Stimulated activated CD4-positive, alpha-beta T cell treated with anti-CD3 and anti-CD28 coated beads, Interleukin-2, amount 100 ng/mL, for 24 hours (primary cell): ENCODE measurements at regions not wholly inside any gene's neighbourhood (a gene's known extent, or its start where the extent isn't known, plus 50 kb on each side); places are given as distances from the start of the nearest gene placed in this dataset.

Source experiments
- DNase-seq, 2 donors: peaks; one replicate each; pipeline ENCODE4 v3.0.0-alpha.2; 2020

- DNase-seq = no peak
These were observed 196.6 kb downstream of the HS3ST3A1 start for GRCh38 chr17:13405080-13405479.

DNA sequence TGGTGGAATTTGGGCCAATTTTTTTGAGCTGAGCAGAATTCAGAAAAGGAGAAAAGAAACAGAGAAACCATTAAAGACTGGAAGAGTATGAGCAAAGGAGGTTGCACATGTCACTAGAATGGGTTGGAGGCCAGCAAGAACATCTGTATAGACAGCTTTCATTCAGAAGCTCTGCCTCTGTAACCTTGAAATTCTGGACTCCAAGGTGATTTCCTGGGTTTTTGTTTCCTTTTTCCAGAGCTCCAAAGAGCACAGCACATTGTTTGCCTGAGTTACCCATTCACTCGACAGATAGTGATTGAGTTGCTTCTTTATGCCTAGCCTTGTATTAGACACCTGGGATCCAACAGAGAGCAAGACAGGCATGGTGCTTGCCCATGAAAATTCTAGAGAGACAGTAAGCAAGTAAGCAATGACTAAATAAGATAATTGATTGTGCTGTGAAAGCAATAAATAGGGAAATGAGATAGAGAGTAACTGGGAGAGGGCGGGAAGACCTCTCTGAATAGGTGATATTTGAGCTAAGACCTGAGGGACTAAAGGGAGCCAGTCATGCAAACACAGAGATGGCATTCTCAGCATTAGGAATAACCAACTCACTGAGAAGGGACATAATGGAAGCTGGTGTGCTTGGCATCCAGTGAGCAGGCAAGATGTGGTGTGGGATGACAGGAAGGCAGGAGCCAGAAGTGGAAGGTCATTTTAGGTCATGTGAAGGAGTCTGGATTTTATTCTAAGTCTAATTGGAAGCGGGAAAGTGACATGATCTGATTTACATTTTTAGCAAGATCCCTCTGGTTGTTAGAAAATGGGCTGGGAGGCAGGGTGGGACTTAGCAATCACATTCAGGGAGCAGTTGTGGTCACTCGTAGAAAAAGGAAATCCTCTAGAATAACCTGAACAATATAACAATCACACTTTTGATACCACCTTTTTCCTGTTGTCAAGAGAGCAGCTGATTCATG lies 197.5 kb downstream of the HS3ST3A1 start:
- DNase-seq = no peak

DNA sequence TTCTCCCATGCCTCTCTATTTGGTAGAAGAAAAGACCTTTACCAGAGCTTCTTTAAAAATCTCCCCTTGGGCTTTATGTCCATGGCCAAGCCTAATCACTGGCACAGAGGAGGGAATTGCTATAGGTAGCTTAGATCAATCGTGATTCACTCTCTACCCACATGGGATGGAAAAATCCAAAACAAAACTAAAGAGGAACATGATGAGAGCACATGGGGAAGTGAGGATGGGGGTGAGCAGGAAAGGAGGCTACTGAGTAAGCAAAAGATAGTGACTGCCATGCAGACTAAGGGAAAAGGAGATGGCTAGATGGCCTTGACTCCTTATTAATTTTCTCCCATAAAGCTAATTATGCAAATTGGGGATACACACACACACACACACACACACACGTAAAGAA lies 201.2 kb downstream of the HS3ST3A1 start:
- no peak for DNase-seq

- DNase-seq = no peak
These were observed 202.9 kb downstream of the HS3ST3A1 start for GRCh38 chr17:13398853-13399252.

DNA sequence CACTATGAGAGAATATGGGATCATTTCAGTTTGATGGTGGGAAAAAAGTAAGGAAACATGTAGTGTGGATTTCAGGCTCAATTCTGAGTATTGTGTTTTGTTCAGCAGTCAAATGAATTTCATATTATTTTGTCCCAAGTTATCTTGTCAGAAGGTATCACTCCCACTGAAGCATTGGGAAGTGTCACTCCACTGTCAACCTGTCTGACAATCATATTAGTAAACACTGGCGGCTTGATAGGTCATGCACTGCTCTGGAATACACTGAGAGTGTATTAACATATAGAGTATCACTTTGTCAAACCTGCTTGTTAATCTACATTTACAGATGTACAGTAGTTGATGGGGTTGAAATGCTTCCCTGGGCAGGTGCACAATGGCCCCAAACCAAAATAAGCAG lies 203.6 kb downstream of the HS3ST3A1 start:
- DNase-seq = no peak

DNA sequence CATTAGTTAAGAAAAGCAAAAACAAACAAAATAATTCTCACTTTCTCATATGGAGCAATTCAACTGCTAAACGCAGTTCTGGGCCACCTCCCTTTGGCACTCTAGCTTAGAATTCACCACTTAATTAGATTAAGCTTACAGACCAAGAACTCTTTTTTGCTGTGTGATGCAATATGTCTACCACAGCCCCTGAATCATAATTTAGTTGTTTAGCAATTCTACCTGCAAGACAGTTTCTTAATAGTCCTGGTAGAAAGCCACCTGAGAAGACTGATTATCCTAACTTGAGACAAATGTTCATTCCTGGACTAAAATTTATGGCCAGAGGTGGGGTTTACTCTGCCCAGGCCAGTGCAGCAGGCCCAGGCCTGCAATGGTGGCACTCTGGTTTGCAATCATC lies 205.9 kb downstream of the HS3ST3A1 start:
- no peak for DNase-seq

DNA sequence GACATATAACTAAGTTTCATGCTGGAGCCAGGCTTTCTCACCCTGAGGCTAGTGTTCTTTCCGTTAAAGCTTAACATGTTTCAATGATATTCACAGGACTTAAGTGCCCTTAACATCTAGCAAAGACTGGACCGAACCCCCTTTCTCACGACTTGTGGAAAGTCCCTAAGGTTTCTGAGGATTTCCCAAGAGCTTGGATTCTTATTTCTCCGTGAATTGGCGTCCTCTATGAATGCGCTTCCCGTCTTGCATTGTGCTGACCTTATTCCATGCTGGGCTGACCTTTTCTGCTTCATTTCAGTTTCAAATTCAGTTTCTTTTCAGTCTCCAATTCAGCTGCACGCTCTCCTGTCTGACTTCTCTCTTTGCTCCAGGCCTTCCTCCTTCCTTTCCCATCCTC lies 206.4 kb downstream of the HS3ST3A1 start:
- no peak for DNase-seq

GRCh38 chr17:13393841-13394710 lies 207.7 kb downstream of the HS3ST3A1 start:
- no peak for DNase-seq

DNA sequence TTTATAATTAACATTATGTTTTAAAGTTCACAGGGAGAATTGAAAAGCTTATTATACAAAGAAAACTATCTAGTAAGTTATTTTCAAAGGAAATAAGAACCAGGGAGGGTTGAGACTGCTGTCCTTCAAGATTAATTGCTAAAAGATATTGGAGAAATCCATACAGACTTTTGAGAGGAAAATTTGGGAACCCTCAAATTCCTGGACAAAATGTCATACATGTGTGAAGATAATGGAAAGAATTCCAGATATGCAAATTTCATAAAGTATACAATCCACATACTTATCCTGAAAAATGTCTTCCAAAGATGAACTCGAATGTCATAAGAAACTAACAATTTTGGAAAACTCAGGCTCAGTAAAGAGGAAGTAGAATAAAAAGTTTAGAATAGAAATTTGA lies 213.8 kb downstream of the HS3ST3A1 start:
- no peak for DNase-seq

DNA sequence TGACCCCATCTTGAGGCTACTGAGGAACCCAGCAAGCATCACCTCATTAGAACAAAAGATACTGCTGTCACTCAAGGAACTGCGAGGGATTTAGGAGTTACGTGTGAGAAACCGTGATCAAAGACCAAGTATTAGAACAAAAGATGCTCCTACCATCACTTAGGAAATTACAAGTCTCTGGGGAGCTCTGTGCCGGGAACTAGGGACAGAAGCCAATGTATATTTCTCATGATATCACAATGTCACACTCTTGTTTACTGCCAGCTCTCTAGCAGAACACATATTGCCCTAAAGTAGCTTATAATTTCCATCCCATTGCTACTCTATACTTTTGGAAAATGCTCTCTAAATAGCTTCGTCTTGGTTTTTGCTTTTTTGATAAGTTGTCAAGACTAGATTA lies 214.5 kb downstream of the HS3ST3A1 start:
- DNase-seq = no peak

DNA sequence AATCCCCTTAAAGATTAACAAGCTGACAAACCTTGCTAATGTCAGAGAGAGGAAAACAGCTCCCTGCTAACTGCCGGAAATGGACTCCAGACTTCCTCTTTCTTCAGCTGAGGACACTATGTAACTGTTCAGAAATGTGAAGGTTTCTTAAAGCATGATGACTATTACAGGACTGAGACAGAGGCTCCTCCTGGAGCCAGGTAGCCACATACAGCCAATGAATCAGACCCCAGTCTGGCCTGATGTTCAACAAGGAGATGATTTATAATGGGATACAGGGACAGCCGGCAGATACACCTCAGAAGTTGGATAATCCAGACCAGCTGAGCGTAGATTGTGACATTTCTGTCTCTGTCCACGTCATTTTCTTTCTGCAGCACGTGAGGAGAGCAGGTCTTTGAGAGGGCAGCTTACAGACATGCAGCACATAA lies 216.2 kb downstream of the HS3ST3A1 start:
- no peak for DNase-seq

GRCh38 chr17:13384626-13385025 lies 217.1 kb downstream of the HS3ST3A1 start:
- DNase-seq = no peak

DNA sequence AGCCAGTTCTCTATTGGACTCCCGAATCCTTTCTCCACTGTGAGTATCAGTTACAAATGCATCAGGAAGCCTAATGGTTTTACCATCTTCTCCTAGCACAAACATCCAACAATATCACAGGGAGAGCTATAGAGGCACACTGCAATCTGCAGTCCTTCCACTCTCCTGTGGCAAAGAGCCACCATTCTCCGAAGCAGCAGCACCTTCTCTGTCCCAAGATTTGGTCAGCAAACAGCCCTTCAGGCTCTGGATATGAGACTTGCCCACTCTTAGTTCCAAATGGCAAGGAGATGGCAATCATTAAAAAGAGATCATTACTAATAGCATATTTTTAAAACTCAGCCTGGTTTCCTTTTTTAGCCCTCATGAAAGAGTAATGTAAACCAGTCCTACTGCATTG lies 223.4 kb downstream of the HS3ST3A1 start:
- DNase-seq = no peak

- DNase-seq = no peak
These were observed 227.3 kb downstream of the HS3ST3A1 start for GRCh38 chr17:13374203-13375143.

DNA sequence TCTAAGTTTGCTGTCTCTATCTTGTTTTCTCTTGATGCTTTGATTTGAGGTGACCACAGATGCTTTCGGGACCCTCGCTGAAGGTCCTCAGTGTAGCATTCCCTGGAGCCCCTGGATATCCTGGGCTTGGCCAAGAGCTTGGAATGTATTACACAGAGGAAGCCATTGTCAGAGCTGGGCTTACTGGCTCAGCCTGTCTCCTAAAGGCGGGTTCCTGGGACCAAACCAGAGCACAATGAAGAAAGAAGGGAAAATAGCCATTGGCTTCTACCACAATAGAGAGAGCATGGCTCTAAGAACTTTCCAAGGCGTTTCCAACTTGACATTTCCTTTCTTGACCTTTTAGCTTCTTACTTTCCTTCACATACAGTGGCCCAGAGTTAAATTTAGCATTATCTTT lies 229.3 kb downstream of the HS3ST3A1 start:
- DNase-seq = no peak

DNA sequence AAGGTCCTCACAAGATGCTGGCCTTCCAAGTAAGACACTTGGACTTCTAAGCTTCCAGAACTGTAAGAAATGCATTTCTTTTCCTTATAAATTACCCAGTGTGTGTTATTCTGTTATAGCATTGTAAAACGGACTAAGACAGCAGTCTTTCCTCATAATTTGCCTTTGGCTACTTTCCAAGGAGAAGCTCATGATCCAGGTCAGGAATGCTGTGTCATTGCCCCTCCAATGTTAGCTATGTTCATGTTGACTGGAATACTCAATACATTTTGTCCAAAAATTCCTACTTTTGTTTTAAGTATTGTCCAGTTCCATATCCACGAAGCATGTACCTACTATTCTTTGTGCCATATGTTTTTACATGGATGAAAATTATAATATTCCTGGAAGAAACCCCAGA lies 234.6 kb downstream of the HS3ST3A1 start:
- no peak for DNase-seq

DNA sequence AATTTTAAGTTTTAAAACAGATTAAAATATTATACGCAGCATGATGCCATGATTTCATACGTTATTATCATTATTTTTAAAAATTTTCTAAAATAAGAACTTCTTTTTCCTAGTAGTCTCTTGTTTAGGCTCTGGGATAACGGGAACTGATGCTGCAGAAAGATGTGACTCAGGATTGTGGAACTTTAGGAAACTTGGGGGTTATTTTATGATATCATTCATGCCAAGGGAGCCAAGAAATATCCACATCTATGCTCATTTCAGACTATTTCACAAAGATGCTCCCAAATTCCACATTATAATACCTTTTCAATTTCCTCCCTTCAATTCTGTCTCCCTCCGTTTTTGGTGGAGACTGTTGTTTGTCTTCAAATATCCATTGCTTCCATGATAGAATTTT lies 236.4 kb downstream of the HS3ST3A1 start:
- no peak for DNase-seq

- DNase-seq = no peak
These were observed 238.0 kb downstream of the HS3ST3A1 start for GRCh38 chr17:13363771-13364170.

DNA sequence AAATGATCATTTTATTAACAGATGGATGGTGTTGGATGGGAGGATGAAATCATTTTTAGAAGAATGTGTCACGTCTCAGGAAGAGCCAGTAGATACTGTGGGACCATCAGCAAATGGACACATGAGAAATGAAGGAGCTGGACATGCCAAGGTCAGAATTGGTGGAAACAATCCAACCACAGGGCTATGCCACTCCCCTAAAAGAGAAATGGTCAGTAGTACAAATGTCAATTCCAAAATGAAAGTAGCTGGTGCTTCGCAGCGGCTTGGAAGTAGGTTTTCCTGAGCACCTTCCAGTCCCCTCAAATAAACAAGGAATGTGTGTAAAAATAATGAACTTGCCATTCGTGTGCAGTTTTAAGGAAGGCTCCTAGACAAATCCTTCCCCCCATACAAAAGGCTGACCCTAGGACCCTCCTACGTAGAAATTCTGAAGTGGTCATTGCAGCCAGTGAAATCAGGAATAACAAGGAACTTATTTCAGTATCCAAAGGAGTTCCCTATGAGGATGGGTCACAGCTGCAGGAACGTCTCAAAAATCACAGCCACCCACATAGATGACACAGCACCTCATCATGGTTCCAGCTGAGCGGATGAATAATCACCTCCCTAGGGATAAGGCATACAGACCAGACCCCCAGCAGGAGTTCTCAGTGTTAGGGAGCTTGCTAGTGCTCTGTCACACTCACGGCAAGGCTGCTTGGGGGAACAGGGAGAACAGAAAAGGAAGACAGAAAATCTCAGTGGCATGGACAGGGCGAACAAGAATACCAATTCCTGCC lies 239.2 kb downstream of the HS3ST3A1 start:
- no peak for DNase-seq

- DNase-seq = no peak
These were observed 242.0 kb downstream of the HS3ST3A1 start for GRCh38 chr17:13359774-13360173.

- no peak for DNase-seq
These were observed 246.7 kb downstream of the HS3ST3A1 start for GRCh38 chr17:13355054-13355453.

GRCh38 chr17:13353590-13353989 lies 248.1 kb downstream of the HS3ST3A1 start:
- no peak for DNase-seq
